Stomach smooth muscle (tissue), 2 donors: ENCODE measurements at regions not wholly inside any gene's neighbourhood (a gene's known extent, or its start where the extent isn't known, plus 50 kb on each side); places are given as distances from the start of the nearest gene placed in this dataset.
"Not testable (repeated sequence)": the region's sequence is repeated elsewhere in the genome, so short reads cannot be mapped to it uniquely, and the experiment has no call there.

ENCODE experiments used
- H3K27ac ChIP-seq: one replicate; pipeline ENCODE4 v1.7.0; 2013; ENCODE audit warnings: mild to moderate bottlenecking, low read length, inconsistent platforms
- H3K27me3 ChIP-seq, 2 donors: one replicate each; pipeline ENCODE4 v1.7.0; 2013; ENCODE audit warnings: low read length in 2 of 2; ENCODE audit not compliant: insufficient read depth in 2 of 2, control insufficient read depth in 1 of 2
- H3K36me3 ChIP-seq, 2 donors: one replicate each; pipeline ENCODE4 v1.7.0; 2013; ENCODE audit warnings: low read length in 2 of 2; ENCODE audit not compliant: control insufficient read depth in 2 of 2, insufficient read depth in 2 of 2
- H3K4me1 ChIP-seq: one replicate; pipeline ENCODE4 v1.7.0; 2013; ENCODE audit warnings: low read length; ENCODE audit not compliant: control insufficient read depth, insufficient read depth
- H3K4me3 ChIP-seq, 2 donors: one replicate each; pipeline ENCODE4 v1.7.0; 2013; ENCODE audit warnings: low read length in 2 of 2
- H3K9ac ChIP-seq, 2 donors: one replicate each; pipeline ENCODE4 v1.7.0; 2013; ENCODE audit warnings: low read length in 2 of 2, mild to moderate bottlenecking in 1 of 2
- H3K9me3 ChIP-seq, 2 donors: one replicate each; pipeline ENCODE4 v1.7.0; 2013; ENCODE audit warnings: low read length in 2 of 2; ENCODE audit not compliant: control insufficient read depth in 2 of 2
- donor health status: healthy.
- donor health status: Pancreatic carcinoma.

DNA sequence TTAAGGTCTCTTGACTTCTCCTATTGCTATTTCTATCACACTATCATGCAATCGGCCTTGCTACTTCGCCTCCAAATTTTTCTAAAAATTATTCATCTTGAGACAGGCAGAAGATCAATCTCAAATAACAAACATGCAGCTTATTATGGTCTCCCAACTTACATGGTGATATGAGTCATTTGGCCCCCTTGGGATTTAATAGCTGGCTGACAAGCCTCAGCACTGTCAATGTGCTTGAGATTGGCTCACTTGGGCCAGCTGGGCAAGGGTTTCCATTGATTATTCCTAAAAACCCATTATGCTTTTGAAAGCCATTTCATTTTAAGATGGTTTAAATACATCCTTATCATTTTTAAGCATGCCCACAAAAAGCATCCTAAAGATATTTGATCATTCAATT, 224.5 kb upstream of the NFIA start:
- peaks cover 2% of the 10 kb centered on the region for H3K4me1 ChIP-seq
- no peak overlapping the region for H3K27ac ChIP-seq
- no peaks in the 10 kb centered on the region for H3K9me3 ChIP-seq
- no peak overlapping the region for H3K4me3 ChIP-seq
- H3K36me3 ChIP-seq: no peaks in the 10 kb centered on the region
- no peak overlapping the region for H3K9ac ChIP-seq
- H3K27me3 ChIP-seq: no peaks in the 10 kb centered on the region

DNA sequence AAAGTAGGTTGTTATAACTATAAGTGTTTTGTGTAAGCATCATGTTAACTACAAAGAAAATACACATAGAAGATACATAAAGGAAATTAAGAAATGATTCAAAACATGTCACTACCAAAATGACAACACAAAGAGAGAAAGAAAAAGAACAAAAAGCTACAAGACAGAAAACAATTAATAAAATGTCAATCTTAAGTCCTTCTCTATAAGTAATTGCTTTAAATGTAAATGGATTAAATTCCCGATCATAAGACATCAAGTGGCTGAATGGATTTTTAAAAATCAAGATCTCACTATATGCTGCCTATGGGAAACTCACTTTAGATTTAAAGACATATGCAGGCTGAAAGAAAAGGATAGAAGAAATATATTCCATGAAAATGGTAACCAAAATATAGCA, 232.3 kb upstream of the NFIA start:
- no peak overlapping the region for H3K27ac ChIP-seq
- H3K9ac ChIP-seq: no peak overlapping the region
- H3K27me3 ChIP-seq: no peaks in the 10 kb centered on the region
- no peaks in the 10 kb centered on the region for H3K9me3 ChIP-seq
- no peaks in the 10 kb centered on the region for H3K36me3 ChIP-seq
- no peaks in the 10 kb centered on the region for H3K4me1 ChIP-seq
- no peak overlapping the region for H3K4me3 ChIP-seq

DNA sequence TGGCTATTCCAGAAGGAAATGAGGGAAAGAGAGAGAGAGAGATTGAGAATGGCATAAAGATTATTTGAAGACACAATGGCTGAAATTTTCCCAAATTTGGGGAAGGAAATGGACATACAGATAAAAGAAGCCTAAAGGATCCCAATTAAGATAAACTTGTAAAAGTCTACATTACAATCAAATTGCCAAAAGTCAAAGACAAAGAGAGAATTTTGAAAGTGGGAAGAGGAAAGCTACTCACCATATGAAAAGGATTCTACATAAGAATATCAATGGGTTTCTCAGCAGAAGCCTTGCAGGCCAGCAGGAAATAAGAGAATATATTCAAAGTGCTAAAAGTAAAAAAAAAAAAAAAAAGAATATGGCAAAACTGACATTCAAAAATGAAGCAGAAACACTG, 233.0 kb upstream of the NFIA start:
- Histone ChIP-seq H3K9me3 (no peaks in the 10 kb centered on the region), H3K9ac (no peak overlapping the region), H3K36me3 (no peaks in the 10 kb centered on the region), H3K4me3 (no peak overlapping the region), H3K27me3 (no peaks in the 10 kb centered on the region), H3K4me1 (no peaks in the 10 kb centered on the region), H3K27ac (no peak overlapping the region)

DNA sequence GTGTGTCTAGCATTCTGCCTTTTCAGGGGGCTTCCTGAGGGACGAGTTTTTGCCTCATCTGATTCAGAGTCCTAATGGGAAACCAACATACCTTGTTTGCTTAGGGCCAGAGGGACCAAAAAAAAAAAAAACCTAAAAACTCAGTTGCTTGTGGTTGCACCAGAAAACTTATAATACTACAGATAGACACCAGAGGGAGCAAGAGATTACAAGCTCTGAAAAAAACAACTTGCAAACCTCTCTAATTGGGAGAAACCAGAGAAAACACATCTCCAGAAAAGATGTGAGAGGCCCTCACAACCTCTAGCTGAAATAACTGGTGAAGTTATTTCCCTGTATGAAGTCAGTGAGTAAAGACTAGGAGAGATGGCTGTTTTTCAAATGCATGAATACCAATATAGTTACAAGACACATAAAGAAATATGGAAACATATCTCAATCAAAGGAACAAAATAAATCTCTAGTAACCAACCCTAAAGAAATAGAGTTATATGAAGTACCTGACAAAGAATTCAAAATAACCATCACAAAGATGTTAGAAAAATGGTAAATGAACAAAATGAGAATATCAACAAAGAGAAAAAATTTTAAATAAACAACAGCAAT, 233.7 kb upstream of the NFIA start:
- H3K36me3 ChIP-seq: no peaks in the 10 kb centered on the region
- no peaks in the 10 kb centered on the region for H3K4me1 ChIP-seq
- H3K4me3 ChIP-seq: no peak overlapping the region
- H3K9me3 ChIP-seq: no peaks in the 10 kb centered on the region
- no peak overlapping the region for H3K27ac ChIP-seq
- no peak overlapping the region for H3K9ac ChIP-seq
- H3K27me3 ChIP-seq: no peaks in the 10 kb centered on the region

DNA sequence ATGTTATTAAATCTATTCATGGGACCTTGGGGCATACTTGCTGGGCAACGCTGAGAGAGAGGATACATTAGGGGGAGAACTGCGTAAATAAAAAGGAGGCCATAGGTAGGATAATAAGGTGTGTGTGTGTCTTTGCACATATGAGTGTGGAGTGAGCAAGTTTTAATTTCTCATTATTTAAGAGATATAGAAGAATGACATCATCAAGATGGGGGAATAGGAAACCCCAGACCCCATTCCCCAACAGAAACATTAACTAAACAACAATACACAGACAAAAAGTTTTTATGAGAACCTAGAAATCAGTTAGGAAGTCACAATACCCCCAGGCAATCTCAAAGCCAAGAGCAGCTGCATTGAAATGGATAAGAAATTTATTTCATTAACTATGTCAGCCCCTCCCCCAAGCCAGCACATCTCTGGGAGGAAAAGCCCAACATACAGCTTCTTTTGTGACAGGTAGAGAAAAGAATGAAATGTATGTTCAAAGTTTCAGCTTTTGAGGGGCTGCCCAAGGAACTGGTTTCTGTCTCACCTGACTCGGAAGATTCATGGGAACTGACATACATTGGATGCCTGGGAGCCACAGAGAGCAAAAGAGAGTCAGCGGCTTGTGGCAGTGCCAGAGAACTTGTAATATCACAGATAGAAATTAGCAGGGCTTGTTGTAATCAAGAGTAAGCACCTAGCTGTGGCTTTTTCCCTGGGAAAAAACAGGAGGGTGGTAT, 234.3 kb upstream of the NFIA start:
- Histone ChIP-seq H3K9me3 (no peaks in the 10 kb centered on the region), H3K27ac (no peak overlapping the region), H3K9ac (no peak overlapping the region), H3K27me3 (no peaks in the 10 kb centered on the region), H3K4me1 (no peaks in the 10 kb centered on the region), H3K36me3 (no peaks in the 10 kb centered on the region), H3K4me3 (no peak overlapping the region)

DNA sequence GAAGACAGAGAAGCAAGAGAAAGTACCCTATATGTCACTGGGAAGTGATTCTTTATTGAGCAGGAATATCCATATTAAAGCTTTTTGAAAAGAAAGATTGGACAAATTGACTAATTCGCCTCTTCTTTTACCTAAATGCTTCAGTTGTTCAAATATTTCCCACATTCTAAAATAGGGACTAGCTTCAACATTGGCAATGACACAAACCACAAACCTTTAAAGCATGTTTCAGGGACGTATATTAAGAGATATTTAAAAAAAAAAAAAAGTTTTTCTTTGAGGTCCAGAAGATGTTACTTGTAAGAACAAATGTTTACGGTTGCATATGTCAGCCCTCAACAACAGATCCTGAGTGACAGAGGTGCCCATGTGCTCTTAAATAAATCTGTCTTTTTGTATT, 235.0 kb upstream of the NFIA start:
- no peak overlapping the region for H3K9ac ChIP-seq
- H3K27me3 ChIP-seq: no peaks in the 10 kb centered on the region
- H3K9me3 ChIP-seq: no peaks in the 10 kb centered on the region
- no peak overlapping the region for H3K27ac ChIP-seq
- H3K36me3 ChIP-seq: no peaks in the 10 kb centered on the region
- H3K4me1 ChIP-seq: no peaks in the 10 kb centered on the region
- no peak overlapping the region for H3K4me3 ChIP-seq

DNA sequence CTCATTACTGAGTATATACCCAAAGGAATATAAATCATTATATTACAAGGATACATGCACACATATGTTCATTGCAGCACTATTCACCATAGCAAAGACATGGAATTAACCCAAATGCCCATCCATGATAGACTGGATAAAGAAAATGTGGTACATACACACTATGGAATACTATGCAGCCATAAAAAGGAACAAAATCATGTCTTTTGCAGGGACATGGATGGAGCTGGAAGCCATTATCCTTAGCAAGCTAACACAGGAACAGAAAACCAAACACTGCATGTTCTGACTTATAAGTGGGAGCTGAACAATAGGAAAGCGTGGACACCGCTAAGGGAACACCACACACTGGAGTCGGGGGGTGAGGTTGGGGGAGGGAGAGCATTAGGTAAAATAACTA, 236.7 kb upstream of the NFIA start:
- not testable (repeated sequence) for H3K36me3 ChIP-seq, H3K9ac ChIP-seq, H3K4me1 ChIP-seq

DNA sequence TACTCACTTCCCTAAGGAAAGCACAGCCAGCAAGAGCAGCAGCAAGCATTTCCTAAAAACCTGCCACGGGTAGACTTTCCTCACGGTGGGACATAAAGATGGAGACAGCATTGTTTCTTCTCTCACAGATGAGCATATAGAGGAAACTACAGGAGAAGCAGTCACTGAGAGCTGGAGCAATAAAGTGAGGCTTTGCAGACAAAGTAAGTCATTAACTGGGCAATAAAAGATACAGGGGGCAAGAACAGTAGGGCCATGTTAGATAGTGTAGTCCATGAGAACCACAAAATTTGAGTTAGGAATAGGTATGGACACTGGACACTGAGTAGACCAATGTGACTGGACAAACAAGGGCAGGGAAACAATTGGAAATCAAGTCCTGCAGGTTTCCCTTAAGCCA, 240.1 kb upstream of the NFIA start:
- no peaks in the 10 kb centered on the region for H3K9me3 ChIP-seq

More for the DNA sequence above, 236.7 kb upstream of the NFIA start:
- not testable (repeated sequence) for H3K4me3 ChIP-seq, H3K27me3 ChIP-seq, H3K27ac ChIP-seq, H3K9me3 ChIP-seq

DNA sequence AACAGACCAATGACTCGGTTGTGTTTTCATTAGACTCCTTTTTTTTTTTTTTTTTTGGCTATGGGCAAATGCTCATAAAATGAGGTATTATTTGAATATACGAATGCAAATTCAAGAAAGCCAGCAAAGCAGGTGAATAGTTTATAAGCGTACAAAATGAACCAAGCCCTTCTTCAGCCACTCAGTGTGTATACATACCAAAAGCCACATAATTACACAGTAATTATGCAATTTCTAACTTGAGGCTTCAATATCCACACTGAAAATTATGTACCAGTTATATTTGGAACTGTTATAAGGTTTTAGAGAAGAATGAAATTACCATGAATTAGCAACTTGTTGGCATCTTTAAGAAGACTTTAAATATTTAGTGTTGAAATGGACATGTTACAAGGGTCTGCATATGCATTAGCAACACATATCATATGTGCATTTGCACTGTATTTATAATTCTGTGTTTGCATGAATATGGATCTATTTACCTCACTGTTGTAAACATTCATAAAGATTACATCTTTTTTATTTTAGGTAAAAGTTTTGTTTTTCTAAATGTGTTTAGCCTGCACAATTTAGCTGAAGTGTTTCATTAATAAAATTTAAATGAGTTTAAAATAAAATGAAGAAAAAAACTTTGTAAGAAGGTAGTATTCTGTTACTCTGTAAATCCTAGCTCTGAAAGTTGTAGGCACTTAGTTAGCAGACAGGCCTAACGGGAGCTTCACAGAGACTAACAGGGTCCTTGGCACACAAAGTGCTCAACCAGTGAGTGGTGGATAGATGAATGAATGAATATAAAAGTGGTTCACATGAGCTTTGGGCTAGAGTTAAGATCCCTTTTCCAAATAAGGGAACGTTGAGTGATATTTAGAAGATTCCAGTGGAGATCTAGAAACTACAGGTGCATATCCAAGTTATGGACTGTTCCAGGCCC, 241.0 kb upstream of the NFIA start:
- Histone ChIP-seq H3K4me3 (no peak overlapping the region), H3K36me3 (no peaks in the 10 kb centered on the region), H3K4me1 (no peaks in the 10 kb centered on the region), H3K9ac (no peak overlapping the region), H3K27me3 (no peaks in the 10 kb centered on the region), H3K27ac (no peak overlapping the region), H3K9me3 (no peaks in the 10 kb centered on the region)

More for the DNA sequence above, 240.1 kb upstream of the NFIA start:
- no peaks in the 10 kb centered on the region for H3K27me3 ChIP-seq
- no peak overlapping the region for H3K27ac ChIP-seq
- H3K36me3 ChIP-seq: no peaks in the 10 kb centered on the region
- H3K4me3 ChIP-seq: no peak overlapping the region
- H3K9ac ChIP-seq: no peak overlapping the region
- no peaks in the 10 kb centered on the region for H3K4me1 ChIP-seq

DNA sequence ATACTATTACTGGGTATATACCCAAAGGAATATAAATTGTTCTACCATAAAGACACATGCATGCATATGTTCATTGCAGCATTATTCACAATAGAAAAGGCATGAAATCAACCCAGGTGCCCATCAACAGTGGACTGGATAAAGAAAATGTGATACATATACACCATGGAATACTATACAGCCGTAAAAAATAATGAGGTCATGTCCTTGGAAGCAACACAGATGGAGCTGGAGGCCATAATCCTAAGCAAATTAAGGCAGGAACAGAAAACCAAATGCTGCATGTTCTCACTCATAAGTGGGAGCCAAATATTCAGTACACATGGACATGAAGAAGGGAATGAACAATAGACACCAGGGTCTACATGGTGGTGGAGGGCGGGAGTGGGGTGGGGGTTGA, 241.9 kb upstream of the NFIA start:
- H3K36me3 ChIP-seq, H3K4me1 ChIP-seq, H3K27me3 ChIP-seq: not testable (repeated sequence)

More for the DNA sequence above, 241.9 kb upstream of the NFIA start:
- not testable (repeated sequence) for H3K27ac ChIP-seq, H3K9ac ChIP-seq, H3K4me3 ChIP-seq, H3K9me3 ChIP-seq
